GM19025 (cell line): ENCODE measurements at regions not wholly inside any gene's neighbourhood (a gene's known extent, or its start where the extent isn't known, plus 50 kb on each side); places are given as distances from the start of the nearest gene placed in this dataset.
"Not testable (repeated sequence)": the region's sequence is repeated elsewhere in the genome, so short reads cannot be mapped to it uniquely, and the experiment has no call there.

ENCODE experiments used
- ATAC-seq: cut with Tn5 transposase; IDR thresholded peaks from one replicate; pipeline ENCODE4 v1.9.1; 2021; ENCODE audit warnings: mild to moderate bottlenecking, low read depth, moderate library complexity; ENCODE audit not compliant: unreplicated experiment

- no peak for ATAC-seq
Measured at GRCh38 chr5:101673120-101673519, 623.0 kb downstream of the SLCO4C1 start.

GRCh38 chr5:101664071-101664791 is 631.9 kb downstream of the SLCO4C1 start:
- ATAC-seq, result no peak

- ATAC-seq, result no peak
Measured at GRCh38 chr5:101663543-101663942, 632.5 kb downstream of the SLCO4C1 start.

GRCh38 chr5:101662263-101662662 is 633.8 kb downstream of the SLCO4C1 start:
- no peak for ATAC-seq

DNA sequence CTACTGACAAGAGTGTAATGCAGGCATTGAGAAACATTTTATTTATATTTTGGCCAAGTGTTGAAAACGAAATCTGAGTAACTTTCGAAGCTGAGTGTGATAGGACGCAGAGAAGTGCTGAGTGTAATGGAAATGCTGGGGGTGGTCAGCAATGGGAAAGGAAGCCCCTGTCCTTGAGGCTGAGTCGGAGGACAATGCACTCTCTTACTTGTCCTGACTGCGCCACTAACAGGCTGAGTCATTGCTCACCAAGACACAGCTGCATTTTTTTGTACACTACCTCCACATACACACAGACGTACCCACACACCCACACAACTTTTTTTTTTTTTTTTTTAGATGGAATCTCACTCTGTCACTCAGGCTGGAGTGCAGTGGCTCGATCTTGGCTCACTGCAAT is 637.7 kb downstream of the SLCO4C1 start:
- no peak for ATAC-seq

- ATAC-seq, result no peak
Measured at GRCh38 chr5:101653996-101654395, 642.1 kb downstream of the SLCO4C1 start.

GRCh38 chr5:101647861-101648260 is 648.2 kb downstream of the SLCO4C1 start:
- no peak for ATAC-seq

GRCh38 chr5:101643794-101644193 is 652.3 kb downstream of the SLCO4C1 start:
- no peak for ATAC-seq

- ATAC-seq, result no peak
Measured at GRCh38 chr5:101637599-101637998, 658.5 kb downstream of the SLCO4C1 start.

- not testable (repeated sequence) for ATAC-seq
Measured at GRCh38 chr5:101627770-101628169, 668.3 kb downstream of the SLCO4C1 start.

DNA sequence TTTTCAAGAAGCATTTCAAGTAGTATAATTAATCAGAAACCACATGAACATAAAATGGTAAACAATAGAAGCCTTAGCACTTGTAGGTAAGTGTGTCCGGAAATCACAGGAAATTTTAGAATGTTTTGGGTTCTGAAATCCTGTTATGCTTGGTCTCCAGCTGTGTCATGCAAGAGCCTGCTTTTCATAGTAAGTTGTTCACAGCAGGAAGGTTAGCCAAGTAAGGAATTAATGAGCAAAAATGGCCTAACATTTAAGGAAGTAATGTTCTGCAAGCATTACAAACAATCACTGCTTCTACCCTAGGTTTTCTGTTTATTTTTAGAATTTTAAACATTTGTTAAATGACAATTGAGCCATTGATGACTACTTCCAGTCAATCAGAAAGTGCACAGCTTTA is 669.5 kb downstream of the SLCO4C1 start:
- no peak for ATAC-seq

- no peak for ATAC-seq
Measured at GRCh38 chr5:101611039-101611438, 685.0 kb downstream of the SLCO4C1 start.

DNA sequence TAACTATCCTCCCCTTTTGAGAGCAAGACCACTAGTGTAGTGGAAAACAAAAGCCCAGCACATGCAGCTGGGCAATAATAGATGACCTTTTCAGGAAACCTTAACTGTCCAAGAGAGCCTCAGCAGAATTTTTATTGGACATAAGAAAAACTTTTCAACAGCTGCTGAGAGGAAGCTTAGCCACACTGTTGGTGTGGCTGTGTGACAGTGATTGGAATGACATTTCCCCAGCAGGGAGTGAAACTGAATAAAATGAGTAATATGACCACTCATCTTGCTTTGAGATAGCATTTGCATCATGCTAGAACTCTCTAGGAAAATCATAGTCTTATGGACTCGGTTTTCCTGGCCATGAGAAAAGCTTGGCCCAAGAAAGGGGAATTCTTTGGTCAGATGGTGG is 687.8 kb downstream of the SLCO4C1 start:
- no peak for ATAC-seq

DNA sequence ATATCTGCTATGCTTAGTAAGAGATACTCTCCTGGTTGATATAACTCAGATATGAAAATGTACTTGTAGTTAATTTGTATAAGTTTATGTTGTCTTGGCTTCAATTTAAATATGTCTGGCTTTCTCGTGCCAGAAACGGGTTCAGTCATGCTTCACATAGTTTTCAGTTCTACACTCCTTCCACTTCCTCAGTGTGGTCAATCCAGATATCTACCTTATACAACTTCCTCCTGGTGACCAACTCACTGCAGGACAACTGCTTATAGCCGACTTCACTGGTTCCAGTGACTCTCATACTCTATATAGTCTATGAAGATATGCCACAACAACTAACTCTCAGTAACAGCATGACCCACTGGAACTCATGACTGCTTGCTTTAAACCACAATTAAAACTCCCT is 690.4 kb downstream of the SLCO4C1 start:
- ATAC-seq, result no peak

DNA sequence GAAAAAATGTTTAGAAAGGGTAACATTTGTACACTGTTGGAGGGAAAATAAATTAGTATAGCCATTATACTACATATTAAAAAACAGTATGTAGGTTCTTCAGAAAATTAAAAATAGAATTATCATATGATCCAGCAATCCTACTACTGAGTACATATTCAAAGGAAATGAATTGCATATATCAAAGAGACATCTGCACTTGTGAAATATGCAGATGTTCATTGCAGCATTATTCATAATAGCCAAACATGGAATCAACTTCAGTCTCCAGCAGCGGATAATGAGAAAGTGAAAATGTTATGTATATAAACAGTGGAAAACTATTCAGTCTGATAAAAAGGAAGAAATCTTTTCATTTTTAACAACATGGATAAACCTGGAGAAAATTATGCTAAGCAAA is 695.5 kb downstream of the SLCO4C1 start:
- no peak for ATAC-seq

DNA sequence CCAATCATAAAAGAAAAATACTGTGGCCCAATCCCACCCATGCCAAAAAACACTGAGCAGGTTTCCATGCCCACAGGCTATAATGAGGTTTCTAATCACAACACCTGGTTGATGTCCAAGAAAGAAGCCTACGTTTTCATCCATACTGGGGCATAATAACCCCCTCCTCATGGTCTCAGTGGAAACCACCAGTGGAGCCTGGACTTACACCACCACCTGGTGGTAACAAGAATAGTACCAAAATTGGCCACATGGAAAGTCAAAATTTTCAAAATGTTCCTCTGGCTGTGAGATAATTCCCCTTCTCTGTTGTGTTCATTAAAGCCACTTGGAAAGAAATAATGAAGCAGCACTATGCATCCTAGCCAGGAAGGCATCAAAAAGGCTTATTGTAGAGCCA is 687.3 kb upstream of the ST8SIA4 start:
- no peak for ATAC-seq

DNA sequence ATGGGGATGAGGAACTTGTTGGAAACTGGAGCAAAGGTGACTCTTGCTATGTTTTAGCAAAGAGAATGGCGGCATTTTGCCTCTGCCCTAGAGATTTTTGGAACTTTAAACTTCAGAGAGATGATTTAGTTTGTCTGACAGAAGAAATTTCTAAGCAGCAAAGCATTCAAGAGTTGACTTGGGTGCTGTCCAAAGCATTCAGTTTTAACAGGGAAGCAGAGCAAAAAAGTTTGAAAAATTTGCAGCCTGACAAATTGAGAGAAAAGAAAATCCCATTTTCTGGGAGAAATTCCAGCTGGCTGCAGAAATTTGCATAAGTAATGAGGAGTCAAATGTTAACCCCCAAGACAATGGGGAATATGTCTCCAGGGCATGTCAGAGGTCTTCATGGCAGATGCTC is 682.3 kb upstream of the ST8SIA4 start:
- no peak for ATAC-seq

DNA sequence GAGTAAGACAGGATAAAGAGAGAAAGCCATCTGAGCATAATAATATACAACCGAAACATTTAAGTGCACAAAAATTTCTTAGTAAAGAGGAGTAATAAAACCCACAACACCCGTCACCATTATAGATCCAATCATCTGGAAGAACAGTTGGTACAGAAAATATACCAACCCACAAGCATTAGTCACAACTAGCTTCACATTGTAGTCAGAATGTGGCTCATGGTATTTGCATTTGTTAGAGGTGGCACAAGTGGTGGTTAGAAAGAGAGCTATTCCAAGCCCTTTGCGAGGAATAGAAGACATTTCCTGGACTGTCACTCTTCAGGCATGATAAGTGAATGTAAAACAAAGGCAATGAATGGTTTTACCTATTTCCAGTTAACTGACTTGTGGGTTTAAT is 677.5 kb upstream of the ST8SIA4 start:
- no peak for ATAC-seq

DNA sequence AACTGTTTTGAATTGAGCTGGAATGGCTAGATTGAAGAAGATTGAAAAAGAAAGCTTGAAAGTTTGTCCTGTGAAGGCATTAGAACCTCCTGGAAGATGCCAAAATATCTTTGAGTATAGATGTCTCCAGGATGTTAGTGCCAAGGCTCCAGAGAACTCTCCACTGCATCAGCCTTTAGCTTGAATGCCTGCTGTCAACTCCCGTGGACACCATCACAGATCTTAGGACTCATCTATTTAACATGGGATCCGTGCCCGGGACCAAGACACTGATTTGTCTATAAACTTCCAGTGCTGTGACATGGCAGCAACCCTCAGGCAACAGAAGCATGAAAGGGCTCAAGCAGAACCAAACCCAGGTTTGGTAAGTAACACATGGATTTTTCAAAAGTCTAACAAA is 670.9 kb upstream of the ST8SIA4 start:
- no peak for ATAC-seq

- ATAC-seq, result no peak
Measured at GRCh38 chr5:101561018-101561417, 657.9 kb upstream of the ST8SIA4 start.

- ATAC-seq, result no peak
Measured at GRCh38 chr5:101543780-101544179, 640.7 kb upstream of the ST8SIA4 start.

GRCh38 chr5:101539315-101539714 is 636.2 kb upstream of the ST8SIA4 start:
- no peak for ATAC-seq

DNA sequence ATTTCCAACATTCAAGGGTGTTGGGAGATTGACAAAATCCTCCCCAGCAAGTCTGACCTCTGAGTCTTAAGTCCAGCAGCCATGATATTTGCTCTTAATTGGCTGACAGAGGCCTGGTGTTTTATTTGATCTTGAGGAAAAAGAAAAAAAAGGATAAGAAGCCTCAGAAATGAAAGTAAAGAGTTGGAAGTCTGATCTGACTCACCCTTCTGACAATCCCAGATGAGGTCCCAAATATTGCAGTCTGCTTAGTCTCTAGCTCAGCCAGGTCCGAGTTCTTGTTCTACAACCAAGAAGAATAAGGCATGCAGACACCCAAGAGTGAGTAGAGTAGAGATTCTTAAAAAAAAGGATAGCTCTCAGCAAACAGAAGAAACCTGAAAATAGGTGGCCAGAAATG is 632.5 kb upstream of the ST8SIA4 start:
- ATAC-seq, result no peak
